Neuronal stem cell (in vitro differentiated cells): ENCODE measurements at regions not wholly inside any gene's neighbourhood (a gene's known extent, or its start where the extent isn't known, plus 50 kb on each side); places are given as distances from the start of the nearest gene placed in this dataset.

ENCODE experiments used
- DNase-seq: peaks from one replicate; pipeline ENCODE4 v3.0.0-alpha.2; 2013; ENCODE audit warnings: low spot score
- H2AFZ ChIP-seq: one replicate; pipeline ENCODE4 v1.6.1; 2013; ENCODE audit warnings: mild to moderate bottlenecking, low read length, inconsistent platforms
- H2AK5ac ChIP-seq: 2 replicates; pipeline ENCODE4 v1.6.1; 2013; ENCODE audit warnings: low read depth, mild to moderate bottlenecking, inconsistent platforms, low read length, moderate library complexity, mixed read lengths
- H2BK120ac ChIP-seq: 2 replicates; pipeline ENCODE4 v1.6.1; 2013; ENCODE audit warnings: low read depth, mild to moderate bottlenecking, inconsistent platforms, low read length, moderate library complexity, mixed read lengths
- H2BK12ac ChIP-seq: one replicate; pipeline ENCODE4 v1.6.1; 2013; ENCODE audit warnings: low read length, inconsistent platforms
- H2BK15ac ChIP-seq: 2 replicates; pipeline ENCODE4 v1.6.1; 2013; ENCODE audit warnings: mild to moderate bottlenecking, low read length, inconsistent platforms, mixed read lengths
- H2BK5ac ChIP-seq: one replicate; pipeline ENCODE4 v1.6.1; 2013; ENCODE audit warnings: inconsistent platforms, mild to moderate bottlenecking, low read length, moderate library complexity
- H3K14ac ChIP-seq: one replicate; pipeline ENCODE4 v1.6.1; 2013; ENCODE audit warnings: low read length, inconsistent platforms
- H3K18ac ChIP-seq: 2 replicates; pipeline ENCODE4 v1.6.1; 2013; ENCODE audit warnings: low read length, inconsistent platforms
- H3K23ac ChIP-seq: 2 replicates; pipeline ENCODE4 v1.6.1; 2013; ENCODE audit warnings: low read depth, mild to moderate bottlenecking, mixed read lengths, low read length, inconsistent platforms; ENCODE audit not compliant: poor library complexity
- H3K27ac ChIP-seq: replicated peaks from 3 replicates; pipeline ENCODE4 v1.5.1; 2013; ENCODE audit warnings: low read length, inconsistent platforms
- H3K27me3 ChIP-seq, 3 experiments: 2 replicates each; pipeline ENCODE4 v1.6.1; 2013; ENCODE audit warnings: low read length in 3 of 3, mild to moderate bottlenecking in 2 of 3, inconsistent platforms in 1 of 3, low read depth in 1 of 3, mixed read lengths in 1 of 3, moderate library complexity in 1 of 3; ENCODE audit not compliant: control insufficient read depth in 3 of 3, insufficient read depth in 3 of 3
- H3K36me3 ChIP-seq, 2 donors: replicated peaks in 1 of 2; 2 replicates each; pipeline ENCODE4 v1.6.1; 2013; ENCODE audit warnings: low read length in 2 of 2; ENCODE audit not compliant: control insufficient read depth in 2 of 2, insufficient read depth in 2 of 2
- H3K4ac ChIP-seq: 2 replicates; pipeline ENCODE4 v1.6.1; 2013; ENCODE audit warnings: inconsistent platforms, mild to moderate bottlenecking, low read length, moderate library complexity
- H3K4me1 ChIP-seq, 2 donors: 1 replicate in 1 of 2; 2 replicates in 1 of 2; pipeline ENCODE4 v1.6.1; 2013; ENCODE audit warnings: low read length in 2 of 2, low read depth in 1 of 2; ENCODE audit not compliant: control insufficient read depth in 2 of 2, insufficient read depth in 1 of 2
- H3K4me2 ChIP-seq: one replicate; pipeline ENCODE4 v1.6.1; 2013; ENCODE audit warnings: mild to moderate bottlenecking, low read length, inconsistent platforms; ENCODE audit not compliant: insufficient read depth, poor library complexity, severe bottlenecking
- H3K4me3 ChIP-seq, 2 donors: 2 replicates each; pipeline ENCODE4 v1.5.1; 2013; ENCODE audit warnings: low read length in 2 of 2, mild to moderate bottlenecking in 2 of 2, inconsistent platforms in 1 of 2, moderate library complexity in 1 of 2
- H3K79me1 ChIP-seq: one replicate; pipeline ENCODE4 v1.6.1; 2013; ENCODE audit warnings: low read depth, mild to moderate bottlenecking, inconsistent platforms, low read length, moderate library complexity
- H3K9ac ChIP-seq: one replicate; pipeline ENCODE4 v1.6.1; 2013; ENCODE audit warnings: mild to moderate bottlenecking, low read depth, low read length, inconsistent platforms; ENCODE audit not compliant: poor library complexity
- H3K9me3 ChIP-seq, 2 donors: replicated peaks in 1 of 2; 2 replicates each; pipeline versions ENCODE3 to v1.6.1; 2013; ENCODE audit warnings: low read length in 2 of 2, mild to moderate bottlenecking in 2 of 2, inconsistent platforms in 1 of 2, low read depth in 1 of 2, mixed read lengths in 1 of 2, moderate library complexity in 1 of 2; ENCODE audit not compliant: control insufficient read depth in 2 of 2, insufficient read depth in 1 of 2
- H4K8ac ChIP-seq: one replicate; pipeline ENCODE4 v1.6.1; 2013; ENCODE audit warnings: low read depth, mild to moderate bottlenecking, inconsistent platforms, low read length, moderate library complexity
- H4K91ac ChIP-seq: one replicate; pipeline ENCODE4 v1.6.1; 2013; ENCODE audit warnings: low read length, low read depth, mild to moderate bottlenecking, inconsistent platforms; ENCODE audit not compliant: poor library complexity
- WGBS, 2 donors: extraction: QIAGEN DNeasy Blood & Tissue Kit; methylation state at CpG; one replicate each; pipeline ENCODE4 v1.1.7; 2013; ENCODE audit warnings: missing lambda C conversion rate in 2 of 2, mixed read lengths in 1 of 2; ENCODE audit not compliant: insufficient read length in 2 of 2, insufficient replicate concordance in 1 of 2; ENCODE audit errors: extremely low coverage in 2 of 2; 5-methylcytosine and 5-hydroxymethylcytosine counted together

DNA sequence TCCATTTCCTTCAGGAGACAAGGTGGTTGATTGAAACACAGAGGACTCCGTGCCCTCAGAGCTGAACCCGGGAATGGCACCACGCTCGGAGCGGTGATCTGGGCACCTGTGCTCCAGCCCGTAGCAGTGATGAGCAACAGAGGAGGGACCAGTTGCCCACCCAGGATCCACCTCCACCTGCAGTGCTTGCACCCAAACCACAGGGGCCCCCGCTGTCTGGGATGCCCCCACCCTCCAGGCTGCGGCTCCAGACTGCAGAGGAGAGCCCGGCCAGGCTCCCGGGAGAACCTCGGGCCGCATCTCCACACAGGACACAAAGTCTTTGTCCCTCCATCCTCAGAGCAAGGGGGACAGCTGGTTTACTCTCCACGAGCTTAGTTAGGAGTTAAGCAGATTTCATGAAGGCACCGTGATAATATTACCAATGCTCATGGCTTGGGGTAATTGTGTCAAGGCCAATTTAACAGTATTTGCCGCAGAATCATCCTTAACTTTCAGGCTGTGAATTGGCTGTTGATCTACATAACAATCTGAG, 100.6 kb downstream of the TNFAIP2 start:
- Histone ChIP-seq H2BK5ac (no peak overlapping the region), H3K4ac (no peak overlapping the region), H3K4me1 (peaks cover 0 to 5% of the 10 kb centered on the region in 2 donors), H3K14ac (no peak overlapping the region), H2BK120ac (no peak overlapping the region), H3K9ac (no peak overlapping the region), H3K36me3 (no peaks in the 10 kb centered on the region), H2BK12ac (no peak overlapping the region), H3K23ac (no peak overlapping the region), H3K9me3 (no peaks in the 10 kb centered on the region), H3K18ac (peak overlapping the region; percentile 11), H2BK15ac (no peak overlapping the region), H3K27ac (no peak overlapping the region), H2AFZ (no peak overlapping the region), H4K8ac (no peak overlapping the region), H3K79me1 (peaks cover 2% of the 10 kb centered on the region), H3K27me3 (peaks cover 8 to 73% (median 32%) of the 10 kb centered on the region in 3 experiments), H4K91ac (no peak overlapping the region), H3K4me3 (no peak overlapping the region), H2AK5ac (no peak overlapping the region), H3K4me2 (no peak overlapping the region)
- no CpG with 5 or more reads among the region's 15 CpGs for WGBS, 2 donors
- no peak for DNase-seq

DNA sequence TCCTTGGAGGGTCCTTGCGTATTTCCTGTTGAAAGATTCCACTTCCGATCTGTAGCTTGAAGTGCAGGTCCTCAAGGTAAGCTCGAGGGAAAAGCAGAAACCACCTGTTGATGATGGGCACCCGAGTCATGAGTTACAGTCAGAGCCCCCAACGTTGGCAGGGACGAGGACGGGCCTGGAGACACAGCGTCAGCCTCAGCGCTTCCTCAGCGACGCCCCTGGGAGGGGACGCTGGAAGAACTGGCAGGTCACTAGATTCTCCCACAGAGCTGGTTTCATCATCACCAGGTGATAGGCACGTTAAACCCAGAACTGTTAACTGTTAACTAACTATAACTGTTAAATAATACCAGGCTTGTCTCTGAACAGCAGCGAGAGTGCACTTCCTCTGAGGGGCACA, 101.8 kb downstream of the TNFAIP2 start:
- DNase-seq: no peak

DNA sequence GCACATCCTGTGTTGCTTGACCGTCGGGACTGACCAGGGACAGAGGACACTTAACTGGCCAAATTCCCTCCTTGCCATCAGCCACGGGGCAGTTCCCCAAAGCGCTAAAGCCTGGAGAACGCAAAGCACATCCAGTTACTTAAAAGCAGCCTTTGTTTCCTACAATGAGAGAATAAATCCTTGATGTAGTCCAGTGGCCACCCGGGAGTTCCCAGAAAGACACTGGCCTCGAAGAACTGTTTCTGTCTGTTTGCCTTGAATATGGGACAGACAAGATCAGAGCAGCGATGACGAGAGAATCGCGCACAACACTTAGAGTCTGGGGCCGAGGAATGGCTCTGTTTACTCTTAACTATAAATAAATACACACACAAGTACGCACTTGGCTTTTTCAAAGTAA, 102.2 kb downstream of the TNFAIP2 start:
- Histone ChIP-seq H2AFZ (no peak overlapping the region), H2AK5ac (no peak overlapping the region), H3K27ac (no peak overlapping the region), H3K4ac (no peak overlapping the region), H3K4me2 (no peak overlapping the region), H2BK12ac (no peak overlapping the region), H2BK120ac (no peak overlapping the region), H3K14ac (no peak overlapping the region), H3K18ac (no peak overlapping the region), H3K27me3 (peaks cover 6 to 60% (median 17%) of the 10 kb centered on the region in 3 experiments), H4K91ac (no peak overlapping the region), H3K9me3 (no peaks in the 10 kb centered on the region), H3K4me1 (peaks cover 0 to 3% of the 10 kb centered on the region in 2 donors), H3K4me3 (no peak overlapping the region), H3K79me1 (peaks cover 4% of the 10 kb centered on the region), H3K36me3 (no peaks in the 10 kb centered on the region), H3K23ac (no peak overlapping the region), H4K8ac (no peak overlapping the region), H3K9ac (no peak overlapping the region), H2BK5ac (peak overlapping the region; percentile 55), H2BK15ac (no peak overlapping the region)
- WGBS, 2 donors: no CpG with 5 or more reads among the region's 13 CpGs
- DNase-seq: no peak

More for the DNA sequence above, 101.8 kb downstream of the TNFAIP2 start:
- H2BK120ac ChIP-seq: no peak overlapping the region
- no peak overlapping the region for H3K14ac ChIP-seq
- no peaks in the 10 kb centered on the region for H3K9me3 ChIP-seq
- H3K18ac ChIP-seq: no peak overlapping the region
- peaks cover 2% of the 10 kb centered on the region for H3K79me1 ChIP-seq
- H3K9ac ChIP-seq: no peak overlapping the region
- no peak overlapping the region for H3K4me3 ChIP-seq
- H2AK5ac ChIP-seq: no peak overlapping the region
- H4K8ac ChIP-seq: no peak overlapping the region
- peak overlapping the region; percentile 55 for H2BK5ac ChIP-seq
- H2BK15ac ChIP-seq: no peak overlapping the region
- H3K27ac ChIP-seq: no peak overlapping the region
- H2AFZ ChIP-seq: no peak overlapping the region
- H3K4me2 ChIP-seq: no peak overlapping the region
- H2BK12ac ChIP-seq: peak overlapping the region; percentile 16
- whole genome bisulfite sequencing, 2 donors: no CpG with 5 or more reads among the region's 14 CpGs
- no peaks in the 10 kb centered on the region for H3K36me3 ChIP-seq
- peaks cover 8 to 64% (median 21%) of the 10 kb centered on the region in 3 experiments for H3K27me3 ChIP-seq
- no peak overlapping the region for H4K91ac ChIP-seq
- H3K23ac ChIP-seq: no peak overlapping the region
- no peak overlapping the region for H3K4ac ChIP-seq
- peaks cover 0 to 5% of the 10 kb centered on the region in 2 donors for H3K4me1 ChIP-seq

DNA sequence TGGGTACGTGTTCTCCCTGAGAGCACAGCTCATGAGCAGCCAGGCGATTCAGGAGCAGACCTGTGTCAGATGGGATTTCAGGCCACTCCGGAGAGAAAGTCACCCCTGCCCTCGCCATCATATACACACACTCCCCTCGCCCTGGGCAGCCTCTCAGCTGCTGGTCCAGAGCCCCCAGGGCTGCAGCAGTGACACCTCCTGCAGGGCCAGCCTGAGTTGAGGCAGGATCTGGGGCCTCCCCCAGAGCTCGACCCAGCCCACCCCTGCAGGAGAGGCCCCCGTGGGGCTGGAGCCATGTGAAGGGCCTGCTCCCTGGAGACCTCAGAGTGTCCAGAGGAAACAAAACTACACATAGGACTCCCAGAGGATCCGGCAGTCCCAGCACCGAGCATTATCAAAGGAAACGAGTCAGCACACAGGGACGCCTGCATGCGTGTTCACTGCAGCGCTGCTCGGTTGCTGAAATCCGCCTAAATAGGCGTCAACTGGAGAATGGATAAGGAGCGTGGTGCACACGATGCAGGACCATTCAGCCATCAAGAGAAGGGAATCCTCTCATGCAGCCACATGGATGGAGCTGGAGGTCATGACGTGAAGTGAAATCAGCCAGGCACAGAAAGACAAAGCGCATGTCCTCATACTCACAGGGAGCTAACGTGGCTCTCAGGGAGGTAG, 104.0 kb downstream of the TNFAIP2 start:
- Histone ChIP-seq H3K4me3 (no peak overlapping the region), H3K14ac (peak overlapping the region; percentile 33), H3K9ac (no peak overlapping the region), H2AFZ (no peak overlapping the region), H3K18ac (no peak overlapping the region), H2BK15ac (no peak overlapping the region), H4K8ac (no peak overlapping the region), H3K36me3 (no peaks in the 10 kb centered on the region), H2BK12ac (no peak overlapping the region), H3K27ac (no peak overlapping the region), H3K23ac (no peak overlapping the region), H3K27me3 (peaks cover 0 to 43% (median 0%) of the 10 kb centered on the region in 3 experiments), H2BK120ac (no peak overlapping the region), H4K91ac (no peak overlapping the region), H3K9me3 (no peaks in the 10 kb centered on the region), H3K4me2 (no peak overlapping the region), H3K4me1 (peaks cover 0 to 3% of the 10 kb centered on the region in 2 donors), H2BK5ac (no peak overlapping the region), H3K4ac (peak overlapping the region; percentile 72), H3K79me1 (peaks cover 2% of the 10 kb centered on the region), H2AK5ac (peak overlapping the region; percentile 23)
- no CpG with 5 or more reads among the region's 21 CpGs for WGBS, 2 donors
- no peak for DNase-seq
